NCI-H345 (cell line): ENCODE measurements at regions not wholly inside any gene's neighbourhood (a gene's known extent, or its start where the extent isn't known, plus 50 kb on each side); places are given as distances from the start of the nearest gene placed in this dataset.
"Not testable (repeated sequence)": the region's sequence is repeated elsewhere in the genome, so short reads cannot be mapped to it uniquely, and the experiment has no call there.

Experiments
- DNase-seq: peaks from one replicate; lab custom pipeline; 2025; lab: John Stamatoyannopoulos, UW

DNA sequence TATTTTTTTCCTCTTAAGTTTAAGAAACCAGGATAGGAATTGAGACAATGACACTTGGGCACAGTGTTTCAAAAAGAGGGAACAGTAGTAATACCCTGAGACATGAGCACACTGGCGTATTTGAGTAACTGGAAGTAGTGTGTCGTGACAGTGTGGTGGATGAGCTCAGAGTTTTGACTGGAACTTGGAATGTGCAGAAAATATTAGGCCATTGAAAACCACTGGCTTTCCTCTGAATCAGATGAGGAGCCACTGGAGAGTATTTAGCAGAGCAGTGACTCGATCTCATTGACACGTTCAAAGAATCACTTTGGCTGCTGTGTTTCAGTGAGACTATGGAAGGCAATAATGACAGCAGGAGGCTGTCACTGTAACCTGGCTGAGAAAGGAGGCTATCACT is 1531.2 kb downstream of the STIM2 start:
- DNase-seq = no peak

DNA sequence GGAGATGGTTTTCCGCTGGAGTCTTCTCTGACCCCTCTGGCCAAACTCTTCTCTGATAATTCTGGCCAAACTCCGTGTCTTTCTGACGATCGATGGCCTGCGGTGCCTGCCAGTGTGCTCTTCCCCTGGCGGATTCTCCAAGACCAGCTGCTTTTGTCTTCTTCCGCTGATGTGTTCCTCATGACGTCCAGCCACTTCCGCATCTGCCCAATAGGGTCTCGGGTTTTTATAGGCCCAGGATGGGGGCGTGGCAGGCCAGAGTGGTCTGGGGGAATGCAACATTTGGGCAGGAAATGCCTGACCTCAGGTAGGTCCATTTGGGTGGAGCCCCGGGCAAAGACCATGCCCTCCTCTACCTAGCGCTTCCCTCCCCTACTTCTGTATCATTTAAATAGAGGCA is 1542.1 kb downstream of the STIM2 start:
- DNase-seq = no peak

DNA sequence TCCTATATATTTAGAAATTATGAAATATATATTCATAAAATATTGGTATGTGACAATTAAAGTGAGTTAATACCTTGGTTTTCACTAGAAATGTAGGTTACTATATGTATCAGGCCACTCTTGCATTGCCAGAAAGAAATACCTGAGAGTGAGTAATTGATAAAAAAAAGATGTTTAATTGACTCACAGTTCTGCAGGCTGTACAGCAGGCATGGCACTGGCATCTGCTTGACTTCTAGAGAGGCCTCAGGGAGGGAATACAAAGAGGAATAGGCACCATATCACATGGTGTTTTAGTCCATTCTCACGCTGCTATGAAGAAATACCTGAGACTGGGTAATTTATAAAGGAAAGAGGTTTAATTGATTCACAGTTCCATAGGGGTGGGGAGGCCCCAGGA is 1560.6 kb downstream of the STIM2 start:
- no peak for DNase-seq

DNA sequence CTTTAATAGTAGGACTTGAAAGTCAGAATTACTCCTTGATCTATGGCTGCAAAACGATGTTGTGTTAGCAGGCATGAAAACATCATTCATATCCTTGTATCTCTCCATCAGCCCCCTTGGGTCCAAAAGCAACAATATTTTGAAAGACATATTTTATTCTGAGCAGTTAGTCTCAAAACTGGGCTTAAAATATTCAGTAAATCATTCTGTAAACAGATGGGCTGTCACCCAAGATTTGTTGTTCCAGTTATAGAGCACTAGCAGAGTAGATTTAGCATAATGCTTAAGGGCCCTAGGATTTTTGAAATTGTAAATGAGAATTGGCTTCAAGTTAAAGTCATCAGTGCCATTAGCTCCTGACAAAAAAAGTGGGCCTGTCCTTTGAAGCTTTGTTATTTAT is 1565.6 kb downstream of the STIM2 start:
- no peak for DNase-seq

DNA sequence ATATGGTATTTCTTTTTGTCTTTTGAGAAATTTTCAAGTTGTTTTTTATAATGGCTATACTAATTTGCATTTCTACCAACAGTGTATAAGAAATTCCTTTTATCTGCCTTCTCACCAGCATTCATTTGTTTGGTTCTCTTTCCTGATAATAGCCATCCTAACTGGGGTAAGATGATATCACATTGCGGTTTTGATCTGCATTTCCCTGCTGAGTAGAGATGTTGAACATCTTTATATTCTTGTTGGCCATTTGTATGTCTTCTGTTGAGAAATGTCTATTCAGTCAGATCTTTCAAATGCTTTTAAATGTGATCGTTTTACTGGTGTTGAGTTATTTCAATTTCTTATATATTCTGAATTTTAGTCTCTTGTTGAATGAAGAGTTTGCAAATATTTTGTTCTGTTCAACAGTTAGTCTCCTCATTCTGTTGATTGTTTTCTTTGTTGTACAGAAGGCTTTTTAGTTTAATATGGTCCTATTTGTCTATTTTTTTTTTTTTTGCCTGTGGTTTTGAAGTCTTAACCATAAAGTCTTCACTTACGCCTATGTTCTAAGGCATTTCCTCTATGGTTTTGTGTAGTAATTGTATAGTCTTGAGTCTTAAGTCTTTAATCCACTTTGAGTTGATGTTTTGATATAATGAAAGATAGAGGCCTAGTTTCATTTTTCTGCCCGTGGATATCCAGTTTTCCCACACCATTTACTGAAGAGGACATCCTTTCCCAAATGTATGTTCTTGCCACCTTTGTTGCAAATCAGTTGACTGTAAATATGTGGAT is 1566.9 kb downstream of the STIM2 start:
- no peak for DNase-seq

DNA sequence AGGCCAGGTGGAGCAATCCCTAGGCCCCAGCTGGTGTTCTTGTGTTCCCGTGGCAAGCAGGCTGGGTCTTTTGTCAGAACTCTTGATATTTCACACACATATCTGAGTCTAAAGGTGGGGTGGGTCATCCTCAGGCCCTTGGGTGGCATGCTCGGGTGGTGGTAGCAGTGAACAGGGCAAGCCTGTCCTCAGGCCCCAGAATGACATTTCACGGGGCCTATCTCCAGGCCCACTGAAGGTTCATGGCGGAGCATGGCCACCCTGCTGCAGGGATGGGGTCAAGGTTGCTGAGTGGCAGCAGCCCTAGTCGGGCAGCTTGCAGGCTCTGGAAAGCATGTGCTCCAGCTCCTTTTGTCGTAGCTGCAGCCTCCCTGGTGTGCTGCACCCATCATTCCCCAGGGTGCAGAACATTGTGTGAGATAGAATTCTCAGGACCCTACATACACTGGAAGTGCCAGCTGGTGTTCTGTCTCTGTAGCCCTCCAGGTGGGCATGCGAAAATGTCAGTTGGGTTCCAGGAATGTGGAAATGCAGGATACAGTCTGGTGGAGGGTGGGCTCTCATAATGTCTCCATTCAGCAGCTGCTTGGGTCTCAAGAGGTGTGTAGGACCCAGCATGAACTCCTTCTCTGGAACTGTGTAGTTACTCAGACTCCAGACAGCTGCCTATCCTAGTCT is 1571.8 kb downstream of the STIM2 start:
- no peak for DNase-seq

DNA sequence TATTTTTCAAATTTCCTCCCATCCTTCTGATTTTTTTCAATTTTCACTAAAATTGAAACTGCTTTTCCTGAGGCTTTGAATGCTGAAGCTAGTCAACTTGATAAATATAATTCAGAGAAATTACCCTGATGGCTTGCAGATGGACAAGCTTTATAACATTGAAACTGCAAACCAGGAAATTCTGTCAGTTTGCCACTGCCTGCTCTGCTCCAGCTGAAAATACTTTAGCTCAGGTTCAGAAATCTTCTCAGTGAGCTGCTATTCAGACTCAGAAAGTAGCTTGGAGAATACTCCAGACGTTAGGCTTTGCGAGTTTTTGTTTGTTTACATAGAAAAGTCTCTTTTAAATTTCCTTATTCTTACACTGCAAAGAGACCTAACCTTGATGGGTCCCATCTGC is 1574.7 kb downstream of the STIM2 start:
- no peak for DNase-seq

DNA sequence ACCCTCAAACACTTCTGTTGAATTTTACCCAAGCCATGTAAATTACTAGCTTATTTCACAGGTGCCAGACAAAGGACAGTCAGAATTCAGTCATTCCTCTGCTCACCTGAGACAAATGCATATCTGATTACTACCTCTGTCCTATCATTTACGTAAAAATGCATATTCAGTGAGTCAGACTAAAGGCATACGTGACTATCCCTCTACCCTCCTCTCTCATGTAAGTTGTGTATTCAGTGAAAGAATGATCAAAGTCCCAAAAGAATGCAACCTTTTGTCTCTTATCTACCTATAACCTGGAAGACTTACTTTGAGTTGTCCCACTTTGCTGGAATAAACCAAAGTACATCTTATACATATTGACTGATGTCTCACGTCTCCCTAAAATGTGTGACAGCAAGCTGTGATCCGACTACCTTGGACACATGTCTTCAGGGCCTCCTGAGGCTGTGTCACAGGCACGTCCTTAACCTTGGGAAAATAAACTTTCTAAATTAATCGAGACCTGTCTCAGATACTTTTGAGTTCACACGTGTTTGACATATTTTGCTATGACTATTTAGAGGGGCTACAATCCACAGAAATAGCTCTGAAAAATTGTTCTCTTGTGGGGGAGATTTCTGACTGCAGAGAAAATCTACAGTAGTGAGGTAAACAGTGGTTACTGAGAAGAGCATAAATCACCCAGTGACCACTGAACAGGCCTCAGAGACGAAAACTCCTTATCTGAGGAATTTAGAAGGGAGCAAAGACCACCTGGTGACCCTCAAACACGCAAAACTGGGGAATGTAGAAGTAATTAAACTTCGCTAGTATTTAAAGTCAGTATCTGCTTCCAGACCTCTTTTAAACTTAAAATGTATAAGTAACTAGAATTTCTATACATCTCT is 1575.8 kb downstream of the STIM2 start:
- DNase-seq = no peak

DNA sequence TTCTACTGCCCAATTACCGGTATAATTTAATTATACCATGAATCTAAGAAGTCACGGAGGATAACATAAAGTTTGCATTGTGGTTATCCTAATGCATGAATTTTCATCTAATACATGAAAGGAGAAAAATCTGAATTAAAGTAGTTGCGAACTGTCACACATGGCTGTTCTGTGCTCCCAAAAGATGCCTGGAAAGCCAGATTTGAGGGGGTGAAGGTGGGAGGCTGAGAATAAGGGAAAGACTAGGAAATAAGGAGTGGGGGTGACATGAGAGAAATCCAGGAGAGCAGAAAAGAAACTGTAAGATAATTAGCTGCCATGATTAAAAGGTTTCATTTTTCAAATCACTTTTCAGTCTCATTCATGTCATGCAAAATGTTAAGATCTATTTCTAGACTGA is 1582.7 kb downstream of the STIM2 start:
- no peak for DNase-seq

DNA sequence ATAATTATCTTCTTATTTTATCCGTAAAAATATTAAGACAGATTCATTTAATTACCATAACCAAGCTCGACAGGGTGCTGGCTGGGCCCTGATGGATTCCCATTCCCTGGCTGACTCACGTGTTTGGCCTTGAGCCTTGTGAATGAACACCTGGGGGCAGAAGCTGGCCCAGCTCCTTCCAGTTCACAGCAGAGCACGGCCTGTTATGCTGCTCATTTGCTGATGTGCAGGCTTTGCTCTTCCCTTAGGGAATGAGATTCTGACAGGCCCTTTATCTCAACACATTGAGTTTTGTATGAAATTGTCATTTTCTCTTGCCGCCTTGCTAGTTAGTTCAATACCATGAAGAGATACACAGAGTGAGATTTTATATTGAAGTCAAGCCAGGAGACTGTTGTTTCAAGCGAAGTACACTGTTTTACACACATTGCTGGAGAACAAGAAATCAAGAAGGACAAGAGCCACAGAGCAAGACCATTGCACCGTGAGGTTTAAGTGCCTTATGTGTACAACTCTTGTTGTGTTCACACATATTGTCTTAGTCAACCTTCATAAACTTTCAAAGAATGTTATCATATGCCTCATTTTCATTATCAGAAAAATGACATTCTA is 1583.3 kb downstream of the STIM2 start:
- no peak for DNase-seq

DNA sequence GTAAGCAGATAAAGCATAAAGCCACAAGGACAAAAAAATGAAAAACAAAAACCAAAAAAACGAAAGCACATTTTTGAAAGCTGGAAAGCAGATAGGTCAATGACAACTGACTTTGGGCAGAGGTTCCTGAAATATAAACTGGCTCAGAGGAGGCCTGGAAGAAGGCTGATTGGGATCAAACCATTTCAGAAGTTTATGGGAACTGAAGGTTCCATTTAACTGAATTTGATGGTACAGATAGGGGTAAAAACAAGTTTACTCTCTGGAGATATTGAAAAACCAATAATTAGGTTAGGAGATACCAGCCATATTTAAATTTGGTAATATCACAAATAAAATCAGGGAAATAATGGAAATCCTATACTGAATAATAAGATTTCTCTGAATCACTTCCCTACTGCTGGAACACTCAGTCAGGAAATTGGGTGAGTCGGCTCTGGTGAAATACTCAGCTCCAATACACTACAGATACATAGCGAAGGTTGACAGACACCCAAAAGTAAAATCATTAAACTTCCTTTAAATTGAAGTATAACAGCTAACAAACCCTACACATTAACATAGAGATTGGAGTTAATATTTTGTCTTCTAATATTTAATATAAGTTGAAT is 1584.3 kb downstream of the STIM2 start:
- DNase-seq = no peak

DNA sequence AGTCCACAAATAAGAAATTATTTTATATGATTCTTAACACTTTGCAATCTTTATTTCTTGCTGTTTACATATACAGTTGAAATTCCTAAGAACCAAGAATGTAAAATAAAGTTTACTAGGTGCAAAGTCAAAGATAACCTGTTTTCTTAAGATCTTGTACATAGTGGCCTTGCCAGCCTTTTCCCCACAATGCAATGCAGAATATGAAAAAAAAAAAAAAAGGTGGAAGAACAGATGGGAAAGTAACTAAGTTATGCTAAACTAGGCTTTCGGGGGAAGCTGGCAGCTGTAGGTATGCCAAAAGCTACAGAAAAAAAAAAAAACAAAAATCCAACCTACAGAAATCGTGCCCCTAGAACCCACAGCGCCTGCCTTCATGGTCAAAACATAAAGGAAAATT is 1588.4 kb downstream of the STIM2 start:
- DNase-seq = no peak

DNA sequence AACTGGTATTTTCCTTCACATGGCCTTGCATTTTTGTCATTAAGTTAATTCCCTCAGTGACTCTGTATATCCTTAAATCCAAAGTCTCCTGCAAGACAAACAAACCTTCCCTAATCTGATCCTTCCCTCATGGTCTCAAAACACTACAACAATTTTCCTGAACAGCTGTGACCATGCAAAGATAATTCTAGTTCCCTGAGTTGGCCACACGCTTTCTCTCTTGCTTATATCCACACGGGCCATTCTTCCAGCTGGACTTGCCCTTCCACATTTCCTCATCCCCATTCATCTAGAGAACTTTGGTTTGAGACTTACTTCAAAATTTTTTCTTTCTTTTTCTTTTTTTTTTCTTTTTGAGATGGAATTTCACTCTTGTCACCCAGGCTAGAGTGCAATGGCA is 1590.7 kb downstream of the STIM2 start:
- DNase-seq = no peak

DNA sequence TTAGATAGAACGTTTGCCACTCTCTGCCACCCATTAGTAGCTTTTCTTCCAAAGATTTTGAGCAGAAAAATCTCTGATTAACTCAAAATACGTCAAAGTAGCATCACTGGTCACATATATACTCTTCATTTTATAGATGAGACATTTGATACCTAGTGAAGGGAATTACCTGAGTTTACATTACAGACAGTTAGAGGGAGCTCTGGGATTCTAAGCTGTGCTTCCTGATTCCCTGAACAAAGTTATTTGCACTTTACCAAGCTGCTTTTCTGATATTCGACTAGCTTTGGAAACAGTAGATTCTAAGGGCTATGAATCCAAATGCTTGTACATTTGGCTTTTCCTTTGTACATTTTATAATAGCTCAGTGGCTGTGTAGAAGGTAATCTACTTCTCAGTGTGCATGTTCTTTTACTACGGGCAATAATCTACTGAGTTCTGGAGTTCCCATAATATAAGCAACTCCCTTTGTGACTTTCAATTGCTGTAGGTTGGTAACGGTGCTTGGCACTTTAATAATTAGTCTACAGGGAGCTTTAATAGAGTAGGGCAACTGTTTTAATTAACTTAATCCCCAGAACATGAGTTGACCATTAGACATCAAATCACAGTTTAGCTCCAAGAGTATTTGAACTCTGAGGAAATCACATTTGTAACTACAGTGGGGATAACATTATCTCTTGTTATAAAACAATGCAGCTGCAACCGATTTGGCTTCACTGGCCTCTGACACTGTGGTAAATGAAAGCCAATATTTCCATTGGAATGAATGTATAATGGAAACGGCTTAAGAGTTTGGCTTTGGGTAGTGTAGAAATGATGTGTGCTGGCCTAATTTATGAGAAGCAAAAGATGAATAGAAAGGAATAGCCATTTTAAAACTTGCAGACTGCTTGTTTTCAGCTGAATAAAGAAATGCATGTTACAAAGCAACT is 1602.4 kb downstream of the STIM2 start:
- DNase-seq = no peak

DNA sequence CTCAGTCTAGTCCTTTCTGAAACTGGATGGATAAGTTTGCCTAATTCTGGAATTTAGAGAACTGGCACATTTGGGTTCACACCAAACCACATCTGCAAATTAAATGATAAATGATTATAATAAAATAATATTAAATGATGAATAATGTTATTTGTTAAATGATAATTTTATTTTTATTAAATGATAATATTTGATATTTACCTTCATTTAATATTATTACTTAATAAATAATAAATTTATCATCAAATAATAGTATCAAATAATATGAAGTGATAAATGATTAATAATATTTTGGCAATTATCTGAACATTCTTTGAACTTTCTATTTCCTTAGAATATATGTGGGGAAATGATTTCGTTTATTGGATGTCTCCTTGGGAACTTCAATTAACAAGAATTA is 1604.2 kb downstream of the STIM2 start:
- no peak for DNase-seq

DNA sequence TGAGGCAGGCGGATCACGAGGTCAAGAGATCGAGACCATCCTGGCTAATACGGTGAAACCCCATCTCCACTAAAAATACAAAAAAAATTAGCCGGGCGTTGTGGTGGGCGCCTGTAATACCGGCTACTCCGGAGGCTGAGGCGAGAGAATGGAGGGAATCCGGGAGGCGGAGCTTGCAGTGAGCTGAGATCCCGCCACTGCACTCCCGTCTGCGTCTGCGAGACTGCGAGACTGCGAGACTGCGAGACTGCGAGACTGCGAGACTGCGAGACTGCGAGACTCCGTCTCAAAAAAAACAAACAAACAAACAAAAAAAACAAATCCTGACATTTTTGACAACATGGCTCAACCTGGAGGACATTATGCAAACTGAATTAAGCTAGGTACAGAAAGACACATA is 1606.2 kb downstream of the STIM2 start:
- not testable (repeated sequence) for DNase-seq

DNA sequence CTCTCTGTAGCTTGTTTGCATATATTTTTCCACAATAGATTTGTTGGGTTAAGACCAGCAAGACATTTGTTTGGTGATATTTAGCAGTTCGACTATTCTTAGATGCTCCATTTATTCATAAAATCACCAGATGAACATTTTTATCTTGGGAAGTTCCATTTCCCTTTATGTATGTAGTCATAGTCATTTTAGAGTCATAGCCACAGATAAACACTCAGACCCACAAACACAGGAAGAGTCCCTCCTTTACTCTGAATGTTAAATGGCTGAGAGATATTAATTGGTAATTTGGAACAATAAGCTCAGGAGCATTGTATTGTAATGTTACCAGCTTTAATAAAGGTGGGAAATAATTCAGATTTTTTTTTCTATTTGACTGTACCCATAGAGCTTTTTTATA is 1608.7 kb downstream of the STIM2 start:
- DNase-seq = no peak

DNA sequence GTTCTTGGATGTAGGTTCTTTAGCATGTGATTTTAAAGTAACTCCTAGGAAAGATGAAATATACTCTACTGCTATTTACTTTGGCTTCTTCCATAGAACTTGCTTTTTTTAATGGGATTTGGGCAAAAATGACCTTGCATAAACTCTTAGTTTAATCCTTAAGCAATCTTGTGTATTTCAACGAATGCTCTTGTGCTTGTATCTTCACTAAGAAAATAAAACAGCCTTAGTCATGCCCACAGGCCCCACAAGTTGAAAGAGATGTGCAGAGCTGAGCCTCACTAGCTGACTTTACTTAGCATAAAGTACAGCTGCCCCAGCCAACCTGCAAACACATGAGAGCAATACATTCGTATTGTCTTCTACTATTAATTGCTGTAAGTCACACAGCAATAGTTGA is 1609.2 kb downstream of the STIM2 start:
- no peak for DNase-seq

DNA sequence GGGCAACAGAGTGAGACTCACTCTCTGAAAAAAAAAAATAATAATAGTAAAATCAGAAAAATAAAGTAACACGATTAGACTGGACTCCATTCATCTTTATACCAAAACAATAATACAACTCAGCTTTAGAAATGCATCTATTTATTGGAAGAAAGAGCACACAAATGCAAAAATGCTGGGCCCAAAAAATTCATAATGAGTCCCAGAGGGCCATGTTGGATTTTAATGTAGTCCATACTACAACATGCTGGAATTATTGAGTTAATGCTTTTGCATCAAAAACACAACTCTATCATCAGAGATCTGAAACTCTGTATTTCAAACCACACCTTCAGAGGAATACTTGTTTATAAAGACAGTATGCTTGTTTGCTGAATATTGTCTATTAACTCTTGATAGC is 1614.7 kb downstream of the STIM2 start:
- DNase-seq = no peak

DNA sequence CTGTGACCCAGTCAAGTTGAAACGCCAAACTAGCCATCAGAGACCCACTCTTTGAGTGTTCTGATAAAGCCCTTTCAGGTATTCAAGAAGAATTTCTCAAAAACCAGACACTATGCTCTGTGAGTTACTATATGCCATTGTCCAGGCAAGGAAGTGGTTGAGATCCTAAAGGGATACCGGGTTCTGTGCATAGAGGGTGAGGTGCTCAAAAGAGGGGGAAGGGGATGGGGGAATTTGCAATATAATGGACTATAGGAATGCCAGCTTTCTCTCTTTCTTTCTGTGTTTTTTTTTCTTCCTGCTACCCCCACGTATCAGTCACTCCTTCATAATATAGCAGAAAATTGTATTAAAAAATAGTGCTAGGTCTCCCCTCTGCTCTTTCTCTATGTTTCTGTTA is 1619.0 kb downstream of the STIM2 start:
- no peak for DNase-seq

DNA sequence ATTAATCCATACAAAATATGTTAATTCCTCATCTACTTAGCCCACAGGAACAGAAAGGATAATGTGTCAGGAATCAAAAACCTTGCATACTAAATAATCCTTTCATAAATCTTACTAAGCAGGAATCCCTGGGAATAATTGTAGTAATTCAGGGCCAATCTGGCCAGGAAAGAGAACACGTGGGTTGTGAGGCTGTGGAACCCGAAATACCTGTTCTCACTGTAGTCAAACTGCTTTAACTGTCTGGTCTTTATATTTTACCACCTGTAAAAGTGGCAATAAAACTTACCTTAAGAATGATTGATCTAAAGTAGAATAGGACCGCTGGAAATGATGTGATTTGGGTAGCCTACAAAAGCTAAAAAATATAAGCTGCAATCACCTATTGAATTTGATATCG is 1620.9 kb downstream of the STIM2 start:
- DNase-seq = no peak
